HEK293T (cell line): ENCODE measurements at regions not wholly inside any gene's neighbourhood (a gene's known extent, or its start where the extent isn't known, plus 50 kb on each side); places are given as distances from the start of the nearest gene placed in this dataset.
"Not testable (repeated sequence)": the region's sequence is repeated elsewhere in the genome, so short reads cannot be mapped to it uniquely, and the experiment has no call there.

Source experiments
- CTCF ChIA-PET: fragments of 350-600 bp; formaldehyde crosslinking; extraction: SDS; loops from one replicate; lab custom pipeline; 2021; ENCODE audit warnings: antibody characterized with exemption, inconsistent platforms; lab: Yijun Ruan, JAX
- POLR2A ChIA-PET: fragments of 350-600 bp; formaldehyde crosslinking; extraction: SDS; loops from one replicate; lab custom pipeline; 2020; ENCODE audit warnings: antibody characterized with exemption, inconsistent platforms; lab: Yijun Ruan, JAX
- DNase-seq: peaks from one replicate; pipeline ENCODE4 v3.0.0; 2012; ENCODE audit warnings: mixed read lengths; ENCODE audit errors: extremely low spot score
- ARNT ChIP-seq: fragments of 450-650 bp; IDR thresholded peaks from 2 replicates; pipeline ENCODE4 v1.6.1; 2017; ENCODE audit warnings: mild to moderate bottlenecking
- BHLHE40 ChIP-seq: fragments of 450-650 bp; IDR thresholded peaks from 2 replicates; pipeline ENCODE4 v1.6.1; 2016; ENCODE audit warnings: mild to moderate bottlenecking, moderate library complexity, borderline replicate concordance
- CTBP1 ChIP-seq: fragments of 450-650 bp; IDR thresholded peaks from 2 replicates; pipeline ENCODE4 v1.6.1; 2016; ENCODE audit warnings: borderline replicate concordance
- ELF4 ChIP-seq: fragments of 450-650 bp; IDR thresholded peaks from 2 replicates; pipeline ENCODE4 v1.6.1; 2017; ENCODE audit warnings: antibody characterized with exemption
- FOXA1 ChIP-seq: fragments of 450-650 bp; IDR thresholded peaks from 2 replicates; pipeline ENCODE4 v1.6.1; 2016; ENCODE audit warnings: mild to moderate bottlenecking
- FOXK2 ChIP-seq: fragments of 450-650 bp; IDR thresholded peaks from 2 replicates; pipeline ENCODE4 v1.6.1; 2016; ENCODE audit warnings: mild to moderate bottlenecking
- FOXM1 ChIP-seq: fragments of 450-650 bp; IDR thresholded peaks from 2 replicates; pipeline ENCODE4 v1.6.1; 2017; ENCODE audit warnings: mild to moderate bottlenecking, borderline replicate concordance
- HDGF ChIP-seq: fragments of 450-650 bp; IDR thresholded peaks from 2 replicates; pipeline ENCODE4 v1.6.1; 2017; ENCODE audit warnings: antibody characterized with exemption, borderline replicate concordance
- L3MBTL2 ChIP-seq: fragments of 450-650 bp; conservative IDR thresholded peaks from 2 replicates; pipeline ENCODE4 v1.6.1; 2016; ENCODE audit warnings: mild to moderate bottlenecking
- LEF1 ChIP-seq: fragments of 450-650 bp; IDR thresholded peaks from 2 replicates; pipeline ENCODE4 v1.6.1; 2017; ENCODE audit warnings: mild to moderate bottlenecking, borderline replicate concordance
- NFRKB ChIP-seq: fragments of 450-650 bp; IDR thresholded peaks from 2 replicates; pipeline ENCODE4 v1.6.1; 2016; ENCODE audit warnings: mild to moderate bottlenecking, moderate library complexity
- PKNOX1 ChIP-seq: fragments of 450-650 bp; IDR thresholded peaks from 2 replicates; pipeline ENCODE4 v1.6.1; 2016
- SP1 ChIP-seq: fragments of 450-650 bp; IDR thresholded peaks from 2 replicates; pipeline ENCODE4 v1.6.1; 2017
- SUZ12 ChIP-seq: fragments of 450-650 bp; IDR thresholded peaks from 2 replicates; pipeline ENCODE4 v1.6.1; 2016; ENCODE audit warnings: mild to moderate bottlenecking
- TARDBP ChIP-seq: fragments of 450-650 bp; IDR thresholded peaks from 2 replicates; pipeline ENCODE4 v1.6.1; 2016
- ZNF384 ChIP-seq: fragments of 450-650 bp; IDR thresholded peaks from 2 replicates; pipeline ENCODE4 v1.6.1; 2016

- CTCF ChIA-PET = no interaction called here
- TF ChIP-seq SP1 = no peak
- TF ChIP-seq NFRKB = no peak
- no peak for TF ChIP-seq LEF1
- TF ChIP-seq HDGF = no peak
- DNase-seq = no peak
- POLR2A ChIA-PET = no interaction called here
Measured at GRCh38 chr10:33594475-33594874, 260.0 kb upstream of the NRP1 start.

- ChIA-PET POLR2A (interaction anchor here (0.7 kb wide), 1 partner anchor 257 kb away, joined by 3 read pairs; no protein-coding TSS in a partner anchor), CTCF (no interaction called here)
- DNase-seq = no peak
- TF ChIP-seq BHLHE40 = no peak
- TF ChIP-seq ELF4 = no peak
- no peak for TF ChIP-seq PKNOX1
- TF ChIP-seq FOXM1 = no peak
- no peak for TF ChIP-seq L3MBTL2
- TF ChIP-seq ZNF384 = no peak
- no peak for TF ChIP-seq FOXK2
- TF ChIP-seq SUZ12 = no peak
- TF ChIP-seq TARDBP = no peak
- TF ChIP-seq HDGF = no peak
- no peak for TF ChIP-seq FOXA1
- no peak for TF ChIP-seq SP1
- TF ChIP-seq NFRKB = no peak
- TF ChIP-seq LEF1 = no peak
- no peak for TF ChIP-seq CTBP1
Measured at GRCh38 chr10:33588974-33589600, 254.6 kb upstream of the NRP1 start.

- DNase-seq, CTCF ChIA-PET, POLR2A ChIA-PET: not testable (repeated sequence)
Measured at GRCh38 chr10:33584596-33584995, 250.1 kb upstream of the NRP1 start.

GRCh38 chr10:33579996-33580395 lies 245.5 kb upstream of the NRP1 start:
- ChIA-PET CTCF (no interaction called here), POLR2A (no interaction called here)
- no peak for TF ChIP-seq BHLHE40
- no peak for TF ChIP-seq FOXA1
- TF ChIP-seq TARDBP = no peak
- TF ChIP-seq CTBP1 = no peak
- no peak for TF ChIP-seq PKNOX1
- TF ChIP-seq SP1 = no peak
- TF ChIP-seq SUZ12 = no peak
- no peak for TF ChIP-seq L3MBTL2
- no peak for TF ChIP-seq FOXK2
- no peak for TF ChIP-seq ARNT
- no peak for TF ChIP-seq ZNF384
- no peak for TF ChIP-seq ELF4
- no peak for TF ChIP-seq HDGF
- no peak for TF ChIP-seq FOXM1
- TF ChIP-seq LEF1 = no peak
- no peak for DNase-seq

GRCh38 chr10:33573606-33574005 lies 239.1 kb upstream of the NRP1 start:
- no peak for TF ChIP-seq ARNT
- no peak for TF ChIP-seq TARDBP
- TF ChIP-seq FOXA1 = no peak
- no peak for TF ChIP-seq LEF1
- TF ChIP-seq L3MBTL2 = no peak
- TF ChIP-seq SP1 = no peak
- no peak for TF ChIP-seq NFRKB
- ChIA-PET POLR2A (no interaction called here), CTCF (no interaction called here)
- no peak for DNase-seq

- TF ChIP-seq PKNOX1 (no peak), HDGF (no peak), SP1 (no peak), FOXM1 (no peak), ELF4 (no peak), L3MBTL2 (no peak), FOXK2 (no peak), FOXA1 (no peak), TARDBP (no peak), LEF1 (no peak), NFRKB (no peak), ARNT (no peak), BHLHE40 (no peak), SUZ12 (no peak), CTBP1 (no peak), ZNF384 (no peak)
- DNase-seq = no peak
- ChIA-PET POLR2A (no interaction called here), CTCF (no interaction called here)
Measured at GRCh38 chr10:33571616-33572015, 237.1 kb upstream of the NRP1 start.

- CTCF ChIA-PET = no interaction called here
- POLR2A ChIA-PET = no interaction called here
- no peak for DNase-seq
- TF ChIP-seq BHLHE40 (no peak), NFRKB (no peak), ELF4 (no peak), SUZ12 (no peak), FOXA1 (no peak), SP1 (no peak), FOXM1 (no peak), TARDBP (no peak), CTBP1 (no peak), FOXK2 (no peak), L3MBTL2 (no peak)
Measured at GRCh38 chr10:33570495-33570894, 236.0 kb upstream of the NRP1 start.
